HK-2 (cell line): ENCODE measurements at regions not wholly inside any gene's neighbourhood (a gene's known extent, or its start where the extent isn't known, plus 50 kb on each side); places are given as distances from the start of the nearest gene placed in this dataset.
"Not testable (repeated sequence)": the region's sequence is repeated elsewhere in the genome, so short reads cannot be mapped to it uniquely, and the experiment has no call there.

Experiments
- DNase-seq: peaks from one replicate; pipeline ENCODE4 v3.0.0-alpha.2; 2018; ENCODE audit not compliant: unreplicated experiment

DNA sequence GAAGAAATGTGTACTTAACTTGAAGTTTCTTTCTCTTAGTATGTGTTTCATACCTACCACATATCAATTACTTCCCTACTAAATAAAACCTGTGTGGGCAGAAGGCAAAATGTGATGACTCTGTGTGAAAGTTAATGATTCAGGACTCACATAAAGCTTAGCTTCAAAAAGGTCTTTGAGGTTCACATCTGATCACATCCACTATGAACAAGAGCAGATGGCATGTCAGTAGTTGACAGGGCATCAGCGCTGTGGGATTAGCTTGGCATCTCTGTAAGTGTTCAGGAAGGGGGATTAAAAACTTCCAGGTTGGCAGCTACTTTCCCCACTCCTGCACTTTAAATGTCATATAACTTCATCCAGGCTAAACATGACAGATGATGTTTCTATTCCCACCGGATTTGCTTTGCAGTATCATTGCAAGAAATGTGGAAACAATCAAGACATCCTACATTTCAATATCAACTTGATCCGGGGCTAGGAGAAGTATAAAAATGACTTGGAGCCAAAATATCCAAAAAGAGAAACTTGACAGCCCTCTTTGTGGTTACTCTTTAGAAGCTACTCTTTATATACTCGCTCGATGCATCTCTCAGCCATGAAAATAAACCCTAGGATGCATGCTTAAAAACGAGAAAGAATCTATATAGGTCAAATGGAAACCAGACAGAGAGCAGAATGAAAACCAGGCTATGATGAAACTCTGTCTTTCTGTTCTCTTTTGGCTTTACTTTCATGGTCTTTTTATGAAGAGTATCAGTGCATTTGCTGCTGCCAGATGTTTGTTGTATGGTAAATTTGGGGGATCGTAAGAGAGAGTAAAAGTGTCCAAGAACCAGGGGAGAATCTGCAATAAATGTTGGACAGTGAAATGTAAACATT, 273.1 kb upstream of the ALCAM start:
- no peak for DNase-seq

GRCh38 chr3:105094588-105094987, 272.1 kb upstream of the ALCAM start:
- no peak for DNase-seq

GRCh38 chr3:105096071-105096470, 270.6 kb upstream of the ALCAM start:
- DNase-seq = no peak

DNA sequence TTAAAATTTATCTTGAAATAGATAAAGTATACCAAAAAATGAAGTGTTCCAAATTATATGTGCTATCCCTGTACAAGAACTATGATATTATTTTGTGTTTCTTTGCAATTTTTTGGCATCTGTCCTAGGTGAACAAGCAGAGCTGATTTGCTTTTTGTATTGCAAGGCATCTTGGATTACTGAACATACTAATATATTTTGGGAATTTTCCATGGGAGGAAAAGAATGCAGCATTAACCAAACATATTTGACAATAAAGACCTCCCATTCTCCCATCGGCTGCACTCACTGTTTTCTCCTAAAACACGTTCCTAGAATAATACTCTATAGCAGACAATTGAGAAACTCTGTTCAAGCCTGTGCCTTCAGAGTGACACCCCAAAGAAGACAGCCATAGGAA, 265.1 kb upstream of the ALCAM start:
- DNase-seq = no peak

GRCh38 chr3:105103139-105103538, 263.6 kb upstream of the ALCAM start:
- no peak for DNase-seq

DNA sequence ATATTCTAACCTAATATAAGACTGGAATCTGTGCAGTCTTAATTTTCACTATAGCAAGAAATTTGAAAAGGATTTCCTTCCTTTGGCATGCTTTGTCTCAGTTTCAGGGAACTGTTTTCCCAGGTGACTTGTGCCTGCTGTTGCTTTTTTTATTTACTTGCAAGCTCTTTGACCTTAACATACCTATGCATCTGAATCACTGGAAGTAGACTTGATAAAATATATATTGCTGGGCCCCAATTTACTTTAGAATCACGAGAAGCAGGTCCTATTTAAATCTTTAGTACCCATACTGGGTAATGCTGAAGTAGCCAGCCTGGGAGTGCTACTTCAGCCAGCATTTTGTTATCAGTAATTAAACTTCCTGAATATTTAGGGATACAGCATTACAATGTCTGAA, 257.9 kb upstream of the ALCAM start:
- DNase-seq = no peak

- DNase-seq = no peak
Measured at GRCh38 chr3:105118905-105119304, 247.8 kb upstream of the ALCAM start.

GRCh38 chr3:105119801-105120340, 246.8 kb upstream of the ALCAM start:
- no peak for DNase-seq

DNA sequence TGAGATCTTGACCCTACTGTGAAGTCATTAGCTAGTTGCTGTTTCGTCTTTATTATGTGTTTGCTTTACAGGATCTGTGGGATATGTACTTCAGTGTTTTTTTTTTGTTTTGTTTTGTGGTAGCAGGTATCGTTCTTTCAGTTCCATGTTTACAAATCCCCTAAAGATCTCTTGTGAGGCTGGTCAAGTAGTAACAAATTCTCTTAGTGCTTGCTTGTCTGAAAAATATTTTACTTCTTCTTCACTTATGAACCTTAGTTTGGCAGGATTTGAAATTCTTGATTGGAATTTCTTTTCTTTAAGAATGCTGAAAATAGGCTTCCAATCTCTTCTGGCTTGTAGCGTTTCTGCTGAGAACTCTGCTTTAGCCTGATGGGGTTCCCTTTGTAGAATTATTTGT, 235.8 kb upstream of the ALCAM start:
- no peak for DNase-seq

GRCh38 chr3:105137911-105138310, 228.8 kb upstream of the ALCAM start:
- DNase-seq = no peak

DNA sequence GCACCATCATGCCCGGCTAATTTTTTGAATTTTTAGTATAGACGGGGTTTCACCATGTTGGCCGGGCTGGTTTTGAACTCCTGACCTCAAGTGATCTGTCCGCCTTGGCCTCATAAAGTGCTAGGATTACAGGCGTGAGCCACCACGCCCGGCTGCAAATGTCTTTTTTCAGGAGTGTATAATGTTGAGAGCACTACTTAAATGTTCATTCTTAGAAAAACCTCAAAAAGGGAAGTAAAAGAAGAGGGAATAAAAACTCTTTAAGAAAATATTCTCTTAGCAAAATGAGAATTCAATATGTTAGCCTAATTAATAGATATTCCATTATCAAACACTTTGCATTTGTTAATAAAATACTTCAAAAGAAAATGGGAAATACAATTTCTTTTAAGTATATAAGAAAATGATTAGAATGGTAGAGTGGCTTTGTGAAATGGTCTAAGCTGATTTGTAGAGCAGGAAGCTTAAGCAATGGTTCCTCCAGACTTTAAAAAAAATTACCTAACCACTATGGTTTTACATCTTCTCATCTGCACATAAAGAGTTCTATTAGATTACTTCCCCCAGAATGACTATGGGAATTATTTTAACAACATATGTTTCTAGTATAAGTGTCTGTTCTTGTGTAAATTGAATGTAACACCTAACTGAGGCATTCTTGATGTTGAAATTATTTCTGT, 226.7 kb upstream of the ALCAM start:
- DNase-seq = no peak

- no peak for DNase-seq
Measured at GRCh38 chr3:105140899-105141367, 225.8 kb upstream of the ALCAM start.

GRCh38 chr3:105144837-105145236, 221.9 kb upstream of the ALCAM start:
- no peak for DNase-seq

- no peak for DNase-seq
Measured at GRCh38 chr3:105145511-105145910, 221.2 kb upstream of the ALCAM start.

DNA sequence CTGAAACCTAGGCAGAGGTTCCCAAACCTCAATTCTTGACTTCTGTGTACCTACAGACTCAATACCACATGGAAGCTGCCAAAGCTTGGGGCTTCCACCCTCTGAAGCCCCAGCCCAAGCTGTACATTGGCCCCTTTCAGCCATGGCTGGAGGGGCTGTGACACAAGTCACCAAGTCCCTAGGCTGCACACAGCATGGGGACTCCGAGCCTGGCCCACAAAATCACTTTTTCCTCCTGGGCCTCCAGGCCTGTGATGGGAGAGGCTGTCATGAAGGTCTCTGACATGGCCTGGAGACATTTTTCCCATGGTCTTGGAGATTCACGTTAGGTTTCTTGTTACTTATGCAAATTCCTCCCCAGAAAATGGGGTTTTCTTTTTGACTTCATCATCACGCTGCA, 217.5 kb upstream of the ALCAM start:
- not testable (repeated sequence) for DNase-seq

- DNase-seq = no peak
Measured at GRCh38 chr3:105152987-105153386, 213.7 kb upstream of the ALCAM start.

- no peak for DNase-seq
Measured at GRCh38 chr3:105154692-105155091, 212.0 kb upstream of the ALCAM start.

DNA sequence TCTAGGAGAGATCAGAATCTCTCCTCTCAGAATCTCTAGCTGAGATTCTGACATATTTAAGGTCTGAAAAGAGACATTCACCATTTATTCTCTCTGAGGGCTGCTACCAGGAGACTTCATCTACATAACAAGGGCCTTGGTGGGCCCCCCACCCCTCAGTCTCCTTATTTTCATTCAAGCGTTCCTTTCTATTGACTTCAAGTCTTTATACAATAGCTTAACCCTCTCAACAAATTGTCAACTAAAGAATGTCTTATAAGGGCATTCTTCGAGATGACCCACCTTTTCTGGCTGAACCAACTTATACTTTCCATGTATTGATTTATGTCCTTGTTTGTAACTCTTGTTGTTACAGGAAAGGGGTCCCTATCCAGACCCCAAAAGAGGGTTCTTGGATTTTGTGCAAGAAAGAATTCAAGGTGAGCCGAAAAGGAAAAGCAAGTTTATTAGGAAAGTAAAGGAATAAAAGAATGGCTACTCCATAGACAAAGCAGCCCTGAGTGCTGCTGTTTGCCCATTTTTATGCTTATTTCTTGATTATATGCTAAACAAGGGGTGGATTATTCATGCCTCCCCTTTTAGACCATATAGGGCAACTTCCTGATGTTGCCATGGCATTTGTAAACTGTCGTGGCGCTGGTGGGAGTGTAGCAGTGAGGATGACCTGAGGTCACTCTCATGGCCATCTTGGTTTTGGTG, 209.5 kb upstream of the ALCAM start:
- DNase-seq = no peak

DNA sequence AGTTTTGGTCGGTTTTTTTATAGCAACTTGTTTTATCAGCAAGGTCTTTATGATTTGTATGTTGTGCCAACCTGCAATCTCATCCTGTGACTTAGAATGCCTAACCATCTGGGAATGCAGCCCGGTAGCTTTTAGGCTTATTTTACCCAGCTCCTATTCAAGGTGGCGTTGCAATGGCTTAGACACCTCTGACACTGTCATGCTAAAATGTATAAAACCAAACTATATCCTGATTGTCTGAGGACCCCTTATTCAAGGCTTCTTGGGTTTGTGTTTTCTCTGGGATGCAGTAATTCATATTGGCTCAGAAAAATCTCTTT, 209.0 kb upstream of the ALCAM start:
- DNase-seq = no peak

- DNase-seq = no peak
Measured at GRCh38 chr3:105158286-105158685, 208.4 kb upstream of the ALCAM start.

DNA sequence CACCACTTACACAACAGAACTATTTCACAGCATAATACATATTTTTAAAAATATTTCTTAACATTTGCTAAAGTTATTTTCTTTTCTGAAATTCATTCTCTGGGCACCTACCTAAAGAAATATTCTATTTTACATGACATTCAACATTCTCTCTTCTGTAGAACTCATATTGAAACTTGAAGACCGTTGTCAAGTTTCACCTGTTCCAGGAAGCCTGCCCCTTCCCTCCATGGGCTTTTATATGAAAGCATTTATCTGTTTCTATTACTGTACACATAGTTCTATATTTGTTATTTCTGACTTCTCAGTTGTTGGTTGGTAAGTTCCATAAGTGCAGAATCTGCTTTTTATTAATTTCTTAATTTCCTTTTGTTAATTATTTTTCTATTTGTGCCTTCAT, 204.3 kb upstream of the ALCAM start:
- no peak for DNase-seq

DNA sequence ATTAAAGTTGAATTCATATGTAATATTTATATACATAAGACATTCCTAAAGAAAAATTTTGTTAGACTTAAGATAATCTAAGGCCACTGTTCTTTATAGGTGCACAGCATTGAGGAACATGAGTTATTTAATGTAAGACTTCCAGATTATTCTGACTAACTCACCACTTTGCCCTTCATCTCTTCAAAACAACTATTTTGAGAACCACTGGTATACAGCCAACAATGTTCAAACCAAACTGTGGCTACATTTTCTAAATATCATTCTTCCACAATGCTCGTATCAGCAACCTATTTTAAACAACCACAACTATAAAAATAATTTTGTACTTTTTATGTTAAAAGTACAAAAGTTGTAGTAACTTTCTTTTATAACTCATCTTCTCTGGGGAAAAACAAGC, 199.8 kb upstream of the ALCAM start:
- no peak for DNase-seq

- no peak for DNase-seq
Measured at GRCh38 chr3:105170423-105170822, 196.3 kb upstream of the ALCAM start.
